Smooth muscle cell (in vitro differentiated cells): ENCODE measurements at regions not wholly inside any gene's neighbourhood (a gene's known extent, or its start where the extent isn't known, plus 50 kb on each side); places are given as distances from the start of the nearest gene placed in this dataset.
A peak's percentile ranks its signal among the peaks of the same experiment; 100 is the strongest.

Source experiments
- DNase-seq: peaks from one replicate; lab custom pipeline; 2025; ENCODE audit not compliant: unreplicated experiment; lab: John Stamatoyannopoulos, UW
- H2AFZ ChIP-seq: fragments of 200-600 bp; sonication (generic); 2 replicates; pipeline ENCODE4 v1.6.0; 2016; ENCODE audit warnings: antibody characterized with exemption, low read depth, mild to moderate bottlenecking
- H3F3A ChIP-seq: fragments of 200-600 bp; sonication (generic); 2 replicates; pipeline ENCODE4 v1.6.0; 2017; ENCODE audit warnings: antibody characterized with exemption, low read depth
- H3K27ac ChIP-seq: fragments of 200-600 bp; sonication (generic); 2 replicates; pipeline ENCODE4 v1.5.1; 2016; ENCODE audit warnings: low read depth, mild to moderate bottlenecking
- H3K27me3 ChIP-seq: fragments of 200-600 bp; sonication (generic); 2 replicates; pipeline ENCODE4 v1.6.1; 2016; ENCODE audit warnings: low read depth, mild to moderate bottlenecking
- H3K36me3 ChIP-seq: fragments of 200-600 bp; sonication (generic); 2 replicates; pipeline ENCODE4 v1.5.1; 2016; ENCODE audit warnings: low read depth
- H3K4me1 ChIP-seq: fragments of 200-600 bp; sonication (generic); 2 replicates; pipeline ENCODE4 v1.5.1; 2016; ENCODE audit warnings: low read depth
- H3K4me2 ChIP-seq: fragments of 200-600 bp; sonication (generic); 2 replicates; pipeline ENCODE4 v1.6.0; 2016; ENCODE audit warnings: mild to moderate bottlenecking
- H3K4me3 ChIP-seq: fragments of 200-600 bp; sonication (generic); 2 replicates; pipeline ENCODE4 v1.5.1; 2016; ENCODE audit warnings: mild to moderate bottlenecking
- H3K79me2 ChIP-seq: fragments of 200-600 bp; sonication (generic); 2 replicates; pipeline ENCODE4 v1.6.0; 2016; ENCODE audit warnings: low read depth, mild to moderate bottlenecking
- H3K9ac ChIP-seq: fragments of 200-600 bp; sonication (generic); 2 replicates; pipeline ENCODE4 v1.6.0; 2016; ENCODE audit warnings: low read depth
- H3K9me3 ChIP-seq: fragments of 200-600 bp; sonication (generic); replicated peaks from 2 replicates; pipeline ENCODE4 v1.5.1; 2016; ENCODE audit warnings: low read depth
- H4K20me1 ChIP-seq: fragments of 200-600 bp; sonication (generic); 2 replicates; pipeline ENCODE4 v1.6.0; 2016; ENCODE audit warnings: low read depth
- WGBS: methylation state at CpG from one replicate; pipeline ENCODE4 v1.1.7; 2016; ENCODE audit warnings: low lambda C conversion rate; 5-methylcytosine and 5-hydroxymethylcytosine counted together
- TF ChIP-seq, protein P1 (sequence below): fragments of 200-600 bp; sonication (generic); IDR thresholded peaks from 2 replicates; pipeline ENCODE4 v1.5.1; 2017; ENCODE audit warnings: borderline replicate concordance, mild to moderate bottlenecking, antibody characterized with exemption; ENCODE audit not compliant: insufficient read depth, poor library complexity, severe bottlenecking

DNA sequence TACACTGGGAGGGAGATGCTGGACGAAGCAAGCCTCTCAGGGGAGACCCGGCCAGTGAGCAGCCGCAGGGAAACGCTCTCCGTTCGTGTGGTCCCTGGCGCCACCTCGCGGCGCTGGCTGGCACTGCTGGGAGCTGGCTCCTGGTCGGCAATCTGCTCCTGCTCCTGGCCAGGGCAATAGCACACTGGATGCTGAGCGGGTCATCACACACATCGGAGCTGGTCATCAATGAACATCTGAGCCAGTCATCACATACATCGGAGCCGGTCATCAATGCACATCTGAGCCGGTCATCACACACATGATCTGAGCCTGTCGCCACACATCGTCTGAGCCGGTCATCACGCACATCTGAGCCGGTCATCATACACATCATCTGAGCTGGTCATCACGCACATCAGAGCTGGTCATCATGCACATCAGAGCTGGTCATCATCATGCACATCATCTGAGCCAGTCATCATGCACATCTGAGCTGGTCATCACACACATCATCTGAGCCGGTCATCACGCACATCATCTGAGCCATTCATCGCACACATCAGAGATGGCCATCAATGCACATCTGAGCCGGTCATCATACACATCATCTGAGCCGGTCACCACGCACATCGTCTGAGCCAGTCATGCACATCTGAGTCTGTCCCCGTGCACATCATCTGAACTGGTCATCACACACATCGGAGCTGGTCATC lies 217.3 kb downstream of the RBFOX3 start:
- Histone ChIP-seq H2AFZ (no peak overlapping the region), H3K4me3 (no peak overlapping the region), H3K27me3 (peaks cover 60% of the 10 kb centered on the region), H3K9me3 (no peaks in the 10 kb centered on the region), H3K79me2 (no peaks in the 10 kb centered on the region), H3K4me2 (no peak overlapping the region), H3K4me1 (peaks cover 3% of the 10 kb centered on the region), H3K36me3 (no peaks in the 10 kb centered on the region), H3K27ac (no peak overlapping the region), H3F3A (no peaks in the 10 kb centered on the region), H4K20me1 (no peaks in the 10 kb centered on the region), H3K9ac (no peak overlapping the region)
- WGBS, result 49% methylated on average over 30 of the region's 31 CpGs
- DNase-seq, result peak; percentile 66
- TF ChIP-seq, protein P1, sequence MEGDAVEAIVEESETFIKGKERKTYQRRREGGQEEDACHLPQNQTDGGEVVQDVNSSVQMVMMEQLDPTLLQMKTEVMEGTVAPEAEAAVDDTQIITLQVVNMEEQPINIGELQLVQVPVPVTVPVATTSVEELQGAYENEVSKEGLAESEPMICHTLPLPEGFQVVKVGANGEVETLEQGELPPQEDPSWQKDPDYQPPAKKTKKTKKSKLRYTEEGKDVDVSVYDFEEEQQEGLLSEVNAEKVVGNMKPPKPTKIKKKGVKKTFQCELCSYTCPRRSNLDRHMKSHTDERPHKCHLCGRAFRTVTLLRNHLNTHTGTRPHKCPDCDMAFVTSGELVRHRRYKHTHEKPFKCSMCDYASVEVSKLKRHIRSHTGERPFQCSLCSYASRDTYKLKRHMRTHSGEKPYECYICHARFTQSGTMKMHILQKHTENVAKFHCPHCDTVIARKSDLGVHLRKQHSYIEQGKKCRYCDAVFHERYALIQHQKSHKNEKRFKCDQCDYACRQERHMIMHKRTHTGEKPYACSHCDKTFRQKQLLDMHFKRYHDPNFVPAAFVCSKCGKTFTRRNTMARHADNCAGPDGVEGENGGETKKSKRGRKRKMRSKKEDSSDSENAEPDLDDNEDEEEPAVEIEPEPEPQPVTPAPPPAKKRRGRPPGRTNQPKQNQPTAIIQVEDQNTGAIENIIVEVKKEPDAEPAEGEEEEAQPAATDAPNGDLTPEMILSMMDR, result peak; percentile 86

GRCh38 chr17:79392598-79392997 lies 218.3 kb downstream of the RBFOX3 start:
- Histone ChIP-seq H3K79me2 (no peaks in the 10 kb centered on the region), H3K27ac (no peak overlapping the region), H3K4me2 (no peak overlapping the region), H3K4me3 (no peak overlapping the region), H2AFZ (no peak overlapping the region), H4K20me1 (no peaks in the 10 kb centered on the region), H3F3A (no peaks in the 10 kb centered on the region), H3K36me3 (no peaks in the 10 kb centered on the region), H3K27me3 (peaks cover 60% of the 10 kb centered on the region), H3K9ac (no peak overlapping the region), H3K4me1 (no peaks in the 10 kb centered on the region), H3K9me3 (no peaks in the 10 kb centered on the region)
- no peak for DNase-seq
- WGBS, result 89% methylated on average over 5 of the region's 5 CpGs
- TF ChIP-seq, protein P1, result no peak

DNA sequence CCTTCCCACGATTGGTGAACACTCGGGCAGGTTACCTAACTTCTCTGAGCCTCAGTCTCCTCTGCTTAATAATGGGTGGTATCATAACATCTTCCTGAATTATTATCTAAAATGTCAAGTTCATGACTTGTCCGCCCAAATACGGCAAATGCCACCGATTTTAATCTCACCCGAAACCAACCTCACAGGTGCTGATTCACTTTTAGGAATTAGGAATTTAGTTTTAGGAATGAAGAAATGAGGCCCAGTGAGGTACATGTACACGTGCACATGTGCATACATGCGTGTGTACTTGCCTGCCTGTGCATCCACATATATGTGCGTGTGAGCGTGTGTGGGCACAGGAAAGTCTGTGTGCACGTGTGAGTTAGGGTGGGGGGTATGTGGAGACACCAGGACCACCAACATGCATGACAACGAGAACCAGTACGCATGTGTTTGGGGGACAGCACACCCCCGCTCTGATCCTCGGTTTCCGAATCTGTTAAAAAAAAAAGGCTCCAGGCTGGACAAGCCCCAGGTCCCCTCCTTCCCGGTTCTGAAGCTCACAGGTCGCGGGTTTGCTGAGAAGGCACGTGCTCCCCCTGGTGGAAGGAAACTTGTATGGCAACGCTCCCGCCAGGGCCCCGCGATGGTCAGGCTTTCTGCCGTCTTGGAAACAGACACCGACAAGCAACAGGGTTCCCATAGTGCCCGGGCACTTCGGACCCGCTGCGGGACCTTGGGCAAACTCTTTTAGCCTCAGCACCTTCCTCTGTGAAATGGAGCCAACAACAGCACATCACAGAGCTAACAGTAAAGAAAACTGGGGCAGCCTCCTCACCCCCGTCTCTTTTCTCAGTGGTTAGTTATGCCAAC lies 219.2 kb downstream of the RBFOX3 start:
- H3K4me1 ChIP-seq, result no peaks in the 10 kb centered on the region
- no peaks in the 10 kb centered on the region for H3F3A ChIP-seq
- H3K27ac ChIP-seq, result no peak overlapping the region
- H3K4me3 ChIP-seq, result no peak overlapping the region
- 33% methylated on average over 31 of the region's 31 CpGs for WGBS
- peak; percentile 49 for DNase-seq
- TF ChIP-seq, protein P1, result peak; percentile 86
- no peaks in the 10 kb centered on the region for H3K79me2 ChIP-seq
- H3K9me3 ChIP-seq, result no peaks in the 10 kb centered on the region
- peaks cover 60% of the 10 kb centered on the region for H3K27me3 ChIP-seq
- no peaks in the 10 kb centered on the region for H3K36me3 ChIP-seq
- no peak overlapping the region for H2AFZ ChIP-seq
- H3K9ac ChIP-seq, result no peak overlapping the region
- no peak overlapping the region for H3K4me2 ChIP-seq
- H4K20me1 ChIP-seq, result no peaks in the 10 kb centered on the region
